H1 (cell line): ENCODE measurements at regions not wholly inside any gene's neighbourhood (a gene's known extent, or its start where the extent isn't known, plus 50 kb on each side); places are given as distances from the start of the nearest gene placed in this dataset.

Source experiments
- ASH2L ChIP-seq: fragments of 200-600, 300-600 bp; sonication (generic); IDR thresholded peaks from one replicate; pipeline ENCODE4 v1.7.1; 2017; ENCODE audit warnings: low read length
- CBX5 ChIP-seq: fragments of 300-800, 300-1000 bp; sonication (generic); IDR thresholded peaks from 2 replicates; pipeline ENCODE4 v1.7.1; 2016; ENCODE audit warnings: antibody characterized with exemption, low read length, low read depth
- HDAC2 ChIP-seq, 2 experiments: fragments of 300-600 bp in 1 of 2; sonication (generic) in 1 of 2; IDR thresholded peaks; 2 replicates each; pipeline ENCODE4 v1.6.1; 2011 to 2012; ENCODE audit warnings: low read depth in 2 of 2, low read length in 2 of 2, mild to moderate bottlenecking in 2 of 2, moderate library complexity in 2 of 2, borderline replicate concordance in 1 of 2, inconsistent platforms in 1 of 2
- KDM4A ChIP-seq: IDR thresholded peaks from one replicate; pipeline ENCODE4 v1.7.1; 2012; ENCODE audit warnings: low read depth, mild to moderate bottlenecking, moderate library complexity, low read length, inconsistent platforms; ENCODE audit not compliant: severe bottlenecking

DNA sequence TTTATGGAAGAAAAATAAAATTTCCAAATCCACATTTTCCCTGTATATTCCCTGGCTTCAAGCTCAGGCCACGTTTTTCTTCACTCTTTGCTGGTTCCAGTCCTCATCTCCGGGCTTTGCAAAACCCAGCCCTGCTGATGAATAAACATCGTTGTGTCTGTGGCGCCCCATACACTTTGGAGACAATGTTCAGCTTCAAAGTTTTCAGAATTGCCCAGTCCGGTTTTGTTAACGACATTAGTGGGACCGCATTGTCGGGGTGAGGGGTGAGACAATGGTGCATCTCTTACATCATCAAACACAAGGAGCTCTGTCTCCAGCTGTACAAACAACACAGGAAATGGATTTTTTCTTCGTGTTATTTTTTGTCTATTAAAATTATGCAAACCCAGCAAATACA, 53.4 kb upstream of the HTATIP2 start (continued):
- TF ChIP-seq KDM4A (no peak), CBX5 (no peak), HDAC2 (IDR thresholded peaks at IDR 0.05; ENCODE audit: borderline replicate concordance in 1 of 2, low read depth in 2 of 2, low read length in 2 of 2) (no peak), ASH2L (no peak)
